Lung (tissue), 11 donors: ENCODE measurements at regions not wholly inside any gene's neighbourhood (a gene's known extent, or its start where the extent isn't known, plus 50 kb on each side); places are given as distances from the start of the nearest gene placed in this dataset.

ENCODE experiments used
- ATAC-seq: fragments of 200-7000 bp; cut with Tn5 transposase; one replicate; pipeline ENCODE4 v1.9.1; 2020; ENCODE audit warnings: moderate number of reproducible peaks; ENCODE audit not compliant: insufficient read depth, low FRiP score
- DNase-seq, 3 donors: peaks; one replicate each; pipeline ENCODE4 v3.0.0-alpha.2; 2013 to 2017
- H3K27ac ChIP-seq, 2 donors: one replicate each; pipeline ENCODE4 v1.5.1; 2013; ENCODE audit warnings: mild to moderate bottlenecking in 2 of 2, moderate library complexity in 2 of 2, control low read depth in 1 of 2, inconsistent platforms in 1 of 2, low read depth in 1 of 2, low read length in 1 of 2
- H3K27me3 ChIP-seq, 3 donors: one replicate each; pipeline ENCODE4 v1.5.1; 2013; ENCODE audit warnings: low read length in 2 of 3; ENCODE audit not compliant: control insufficient read depth in 3 of 3, insufficient read depth in 3 of 3
- H3K36me3 ChIP-seq, 4 donors: one replicate each; pipeline ENCODE4 v1.5.1; 2013; ENCODE audit warnings: low read length in 4 of 4, mild to moderate bottlenecking in 1 of 4, moderate library complexity in 1 of 4; ENCODE audit not compliant: control insufficient read depth in 4 of 4, insufficient read depth in 4 of 4
- H3K4me1 ChIP-seq, 5 donors: one replicate each; pipeline ENCODE4 v1.5.1; 2013; ENCODE audit warnings: low read length in 5 of 5, mild to moderate bottlenecking in 2 of 5, moderate library complexity in 1 of 5; ENCODE audit not compliant: control insufficient read depth in 5 of 5, insufficient read depth in 5 of 5
- H3K4me3 ChIP-seq: one replicate; pipeline ENCODE4 v1.5.1; 2013; ENCODE audit warnings: mild to moderate bottlenecking, control low read depth, moderate library complexity
- H3K9ac ChIP-seq, 2 donors: one replicate each; pipeline ENCODE4 v1.5.1; 2013; ENCODE audit warnings: low read length in 2 of 2, control low read depth in 1 of 2; ENCODE audit not compliant: insufficient read depth in 1 of 2
- H3K9me3 ChIP-seq, 4 donors: one replicate each; pipeline ENCODE4 v1.5.1; 2013; ENCODE audit warnings: low read length in 3 of 4, mild to moderate bottlenecking in 1 of 4, moderate library complexity in 1 of 4; ENCODE audit not compliant: control insufficient read depth in 4 of 4, insufficient read depth in 3 of 4
- CTCF ChIP-seq: IDR thresholded peaks from 2 replicates; pipeline ENCODE4 v1.5.1; 2012; ENCODE audit warnings: mild to moderate bottlenecking; ENCODE audit errors: control extremely low read depth, extremely low read depth
- WGBS, 2 donors: extraction: QIAGEN DNeasy Blood & Tissue Kit; methylation state at CpG; one replicate each; pipeline ENCODE4 v1.1.7; 2013; 5-methylcytosine and 5-hydroxymethylcytosine counted together
- donor health status: control.
- donor health status: control.
- donor health status: Bipolar disorder and iron deficiency.
- donor health status: healthy.
- donor health status: DM: yes; HTN: yes; CAD: no.

GRCh38 chr17:77483128-77483598 lies 342.4 kb downstream of the SEC14L1 start:
- H3K36me3 ChIP-seq = peaks cover 0 to 49% (median 18%) of the 10 kb centered on the region in 4 donors
- DNase-seq (no peak), ATAC-seq (no peak)
- H3K27me3 ChIP-seq = no peaks in the 10 kb centered on the region
- H3K9me3 ChIP-seq = peaks cover 0 to 4% (median 0%) of the 10 kb centered on the region in 4 donors
- no peak for TF ChIP-seq CTCF
- H3K9ac ChIP-seq = no peak overlapping the region
- H3K4me1 ChIP-seq = peaks cover 0 to 47% (median 16%) of the 10 kb centered on the region in 5 donors
- H3K27ac ChIP-seq = no peak overlapping the region
- H3K4me3 ChIP-seq = no peak overlapping the region
- WGBS, 2 donors = 96 to 97% methylated on average over 12 of the region's 12 CpGs

DNA sequence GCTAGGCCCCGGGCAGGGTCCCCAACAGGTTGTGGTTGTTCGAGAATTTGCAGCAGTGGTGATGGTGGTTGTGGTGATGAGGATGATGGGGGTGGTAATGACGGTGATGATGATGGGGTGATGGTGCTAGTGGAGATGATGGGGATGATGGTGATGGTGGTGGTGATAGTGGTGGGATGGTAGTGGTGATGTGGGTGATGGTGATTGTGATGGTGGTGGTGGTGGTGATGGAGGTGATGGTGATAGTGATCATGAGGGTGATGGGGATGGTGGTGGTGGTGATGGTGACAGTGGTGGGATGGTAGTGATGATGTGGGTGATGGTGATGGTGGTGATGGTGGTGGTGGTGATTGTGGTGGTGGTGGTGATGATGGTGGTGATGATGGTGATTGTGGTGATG lies 343.3 kb downstream of the SEC14L1 start:
- Histone ChIP-seq H3K9me3 (peaks cover 0 to 4% (median 0%) of the 10 kb centered on the region in 4 donors), H3K36me3 (peaks cover 0 to 58% (median 22%) of the 10 kb centered on the region in 4 donors), H3K27me3 (no peaks in the 10 kb centered on the region), H3K9ac (no peak overlapping the region), H3K4me1 (peaks cover 0 to 37% (median 11%) of the 10 kb centered on the region in 5 donors), H3K4me3 (no peak overlapping the region), H3K27ac (no peak overlapping the region)
- ATAC-seq = no peak
- TF ChIP-seq CTCF = no peak
- no peak for DNase-seq
- WGBS, 2 donors = 97 to 98% methylated on average over 3 of the region's 3 CpGs

- no peak overlapping the region for H3K4me3 ChIP-seq
- H3K27ac ChIP-seq = no peak overlapping the region
- H3K36me3 ChIP-seq = peaks cover 0 to 70% (median 25%) of the 10 kb centered on the region in 4 donors
- H3K9me3 ChIP-seq = peaks cover 0 to 4% (median 0%) of the 10 kb centered on the region in 4 donors
- peaks cover 0 to 26% (median 11%) of the 10 kb centered on the region in 5 donors for H3K4me1 ChIP-seq
- no peak overlapping the region for H3K9ac ChIP-seq
- no peak for DNase-seq
- ATAC-seq = no peak
- no peak for TF ChIP-seq CTCF
- no peaks in the 10 kb centered on the region for H3K27me3 ChIP-seq
- 95 to 99% methylated on average over 5 of the region's 5 CpGs for WGBS, 2 donors
These were observed 344.5 kb downstream of the SEC14L1 start for GRCh38 chr17:77485089-77485833.
